Epithelial cell of esophagus (primary cell): ENCODE measurements at regions not wholly inside any gene's neighbourhood (a gene's known extent, or its start where the extent isn't known, plus 50 kb on each side); places are given as distances from the start of the nearest gene placed in this dataset.
"Not testable (repeated sequence)": the region's sequence is repeated elsewhere in the genome, so short reads cannot be mapped to it uniquely, and the experiment has no call there.

Experiments
- DNase-seq: peaks from one replicate; pipeline ENCODE4 v3.0.0; 2010; ENCODE audit warnings: low read depth
- H3K4me3 ChIP-seq: 2 replicates; pipeline ENCODE4 v1.5.1; 2011; ENCODE audit warnings: mild to moderate bottlenecking, low read length, control low read depth
- TF ChIP-seq, protein P1 (sequence below): IDR thresholded peaks from 2 replicates; pipeline ENCODE4 v1.5.1; 2011; ENCODE audit warnings: low read depth, mild to moderate bottlenecking, low read length, control low read depth, inconsistent platforms; ENCODE audit not compliant: insufficient read depth; ENCODE audit errors: missing control alignments

DNA sequence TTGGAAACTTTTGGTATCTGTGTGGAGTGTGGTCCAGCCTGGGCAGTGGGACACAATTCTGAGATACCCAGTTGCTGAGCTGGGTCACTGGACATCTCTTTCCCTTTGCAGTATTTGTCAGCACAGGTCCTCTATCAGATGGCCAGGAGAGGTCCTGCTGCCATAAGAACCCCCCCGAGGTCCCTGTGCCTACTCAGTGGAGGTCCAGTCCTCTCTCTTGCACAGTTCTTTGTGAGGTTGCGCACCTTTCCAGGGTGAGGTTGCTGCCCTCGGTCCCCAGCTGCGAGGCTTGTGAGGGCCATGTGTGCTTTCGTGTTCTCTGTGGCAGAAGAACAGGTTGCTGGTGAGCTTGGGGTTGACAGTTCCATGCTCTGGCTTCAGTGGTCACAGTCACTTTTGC is 320.6 kb downstream of the QKI start:
- DNase-seq, result no peak
- TF ChIP-seq, protein P1, sequence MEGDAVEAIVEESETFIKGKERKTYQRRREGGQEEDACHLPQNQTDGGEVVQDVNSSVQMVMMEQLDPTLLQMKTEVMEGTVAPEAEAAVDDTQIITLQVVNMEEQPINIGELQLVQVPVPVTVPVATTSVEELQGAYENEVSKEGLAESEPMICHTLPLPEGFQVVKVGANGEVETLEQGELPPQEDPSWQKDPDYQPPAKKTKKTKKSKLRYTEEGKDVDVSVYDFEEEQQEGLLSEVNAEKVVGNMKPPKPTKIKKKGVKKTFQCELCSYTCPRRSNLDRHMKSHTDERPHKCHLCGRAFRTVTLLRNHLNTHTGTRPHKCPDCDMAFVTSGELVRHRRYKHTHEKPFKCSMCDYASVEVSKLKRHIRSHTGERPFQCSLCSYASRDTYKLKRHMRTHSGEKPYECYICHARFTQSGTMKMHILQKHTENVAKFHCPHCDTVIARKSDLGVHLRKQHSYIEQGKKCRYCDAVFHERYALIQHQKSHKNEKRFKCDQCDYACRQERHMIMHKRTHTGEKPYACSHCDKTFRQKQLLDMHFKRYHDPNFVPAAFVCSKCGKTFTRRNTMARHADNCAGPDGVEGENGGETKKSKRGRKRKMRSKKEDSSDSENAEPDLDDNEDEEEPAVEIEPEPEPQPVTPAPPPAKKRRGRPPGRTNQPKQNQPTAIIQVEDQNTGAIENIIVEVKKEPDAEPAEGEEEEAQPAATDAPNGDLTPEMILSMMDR, result no peak
- H3K4me3 ChIP-seq, result no peak overlapping the region

DNA sequence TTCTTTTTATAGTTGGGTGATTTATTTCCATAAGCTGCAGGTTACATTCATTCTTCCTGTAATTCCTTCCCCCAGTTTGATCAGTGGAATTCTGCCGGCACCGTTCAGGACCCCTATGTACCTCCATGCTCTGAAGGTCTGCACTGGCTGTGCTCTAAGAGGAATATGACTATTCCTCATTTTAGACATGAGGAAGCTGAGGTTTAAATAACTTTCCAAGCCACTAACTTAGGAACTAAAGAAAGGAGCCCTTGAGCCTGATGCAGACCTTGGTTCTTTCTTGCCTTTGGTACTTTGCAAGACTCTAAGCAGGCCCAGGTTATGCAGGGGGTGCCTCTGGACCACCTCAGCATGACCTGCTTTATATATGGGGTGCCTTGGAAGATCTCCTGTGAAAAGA is 318.5 kb downstream of the QKI start:
- TF ChIP-seq, protein P1, result no peak
- H3K4me3 ChIP-seq, result no peak overlapping the region
- no peak for DNase-seq

DNA sequence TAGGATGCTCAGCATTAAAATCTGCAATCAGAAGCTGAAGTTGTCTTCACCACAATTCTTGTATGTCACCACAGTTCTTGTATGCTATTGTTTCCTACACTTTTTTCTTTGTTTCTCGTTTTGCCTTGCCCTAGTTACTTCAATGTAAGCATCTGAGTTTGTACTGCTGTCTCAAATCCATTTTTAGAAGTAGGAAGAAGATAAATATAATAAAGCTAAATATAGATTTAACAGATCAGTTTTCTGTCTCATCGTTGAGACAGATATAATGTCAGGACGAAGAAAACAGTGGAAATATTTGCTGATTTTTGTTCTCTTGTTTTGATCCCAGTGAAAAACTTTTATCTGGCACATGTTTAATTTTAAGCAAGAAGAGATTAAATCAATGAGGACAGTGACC is 318.0 kb downstream of the QKI start:
- TF ChIP-seq, protein P1, result no peak
- no peak for DNase-seq
- H3K4me3 ChIP-seq, result no peak overlapping the region

DNA sequence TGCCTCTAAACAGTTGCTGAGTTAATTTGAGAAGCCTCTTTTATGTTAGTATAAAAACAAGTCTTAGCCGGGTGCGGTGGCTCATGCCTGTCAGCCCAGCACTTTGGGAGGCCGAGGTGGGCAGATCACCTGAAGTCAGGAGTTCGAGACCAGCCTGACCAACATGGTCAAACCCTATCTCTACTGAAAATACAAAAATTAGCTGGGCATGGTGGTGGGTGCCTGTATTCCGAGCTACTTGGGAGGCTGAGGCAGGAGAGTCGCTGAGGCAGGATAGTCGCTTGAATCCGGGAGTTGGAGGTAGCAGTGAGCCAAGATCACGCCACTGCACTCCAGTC is 317.5 kb downstream of the QKI start:
- not testable (repeated sequence) for H3K4me3 ChIP-seq, DNase-seq

DNA sequence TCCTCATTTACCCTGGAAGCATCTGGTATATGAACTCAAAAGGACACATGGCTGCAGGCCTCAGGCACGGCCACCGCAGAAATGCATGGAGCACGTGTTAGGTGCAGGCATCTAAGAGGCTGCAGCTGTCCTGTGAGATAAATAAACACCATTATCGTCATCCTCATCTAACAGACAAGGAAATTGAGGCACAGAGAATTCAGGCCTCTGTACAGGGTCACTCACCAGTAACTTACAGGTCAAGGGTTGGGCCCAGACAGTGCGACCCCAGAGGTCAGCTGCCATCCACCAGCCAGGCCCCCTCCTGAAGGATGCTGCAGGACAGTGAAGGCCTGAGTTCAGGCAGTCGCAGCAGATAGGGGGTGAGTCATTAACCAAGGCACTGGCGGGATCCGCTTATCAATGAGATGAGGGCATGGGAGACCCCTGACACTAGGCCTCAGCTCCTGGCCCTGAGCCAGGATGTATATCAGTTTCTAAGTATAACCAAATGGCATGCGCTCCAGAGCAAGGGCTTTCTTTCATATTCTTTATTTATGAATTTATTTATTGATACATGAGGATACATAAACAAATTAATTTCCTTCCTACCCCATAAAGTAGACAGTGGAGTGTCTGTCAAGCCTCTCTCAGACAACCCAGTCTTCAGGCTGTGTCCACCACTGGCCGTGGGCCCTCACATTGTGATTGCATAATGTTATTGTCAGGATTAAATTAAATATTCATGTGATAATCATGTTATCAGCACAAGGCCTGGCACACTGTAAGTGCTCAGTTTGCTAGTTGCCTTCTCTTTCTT is 316.9 kb downstream of the QKI start:
- H3K4me3 ChIP-seq, result no peak overlapping the region
- DNase-seq, result no peak
- TF ChIP-seq, protein P1, result no peak

DNA sequence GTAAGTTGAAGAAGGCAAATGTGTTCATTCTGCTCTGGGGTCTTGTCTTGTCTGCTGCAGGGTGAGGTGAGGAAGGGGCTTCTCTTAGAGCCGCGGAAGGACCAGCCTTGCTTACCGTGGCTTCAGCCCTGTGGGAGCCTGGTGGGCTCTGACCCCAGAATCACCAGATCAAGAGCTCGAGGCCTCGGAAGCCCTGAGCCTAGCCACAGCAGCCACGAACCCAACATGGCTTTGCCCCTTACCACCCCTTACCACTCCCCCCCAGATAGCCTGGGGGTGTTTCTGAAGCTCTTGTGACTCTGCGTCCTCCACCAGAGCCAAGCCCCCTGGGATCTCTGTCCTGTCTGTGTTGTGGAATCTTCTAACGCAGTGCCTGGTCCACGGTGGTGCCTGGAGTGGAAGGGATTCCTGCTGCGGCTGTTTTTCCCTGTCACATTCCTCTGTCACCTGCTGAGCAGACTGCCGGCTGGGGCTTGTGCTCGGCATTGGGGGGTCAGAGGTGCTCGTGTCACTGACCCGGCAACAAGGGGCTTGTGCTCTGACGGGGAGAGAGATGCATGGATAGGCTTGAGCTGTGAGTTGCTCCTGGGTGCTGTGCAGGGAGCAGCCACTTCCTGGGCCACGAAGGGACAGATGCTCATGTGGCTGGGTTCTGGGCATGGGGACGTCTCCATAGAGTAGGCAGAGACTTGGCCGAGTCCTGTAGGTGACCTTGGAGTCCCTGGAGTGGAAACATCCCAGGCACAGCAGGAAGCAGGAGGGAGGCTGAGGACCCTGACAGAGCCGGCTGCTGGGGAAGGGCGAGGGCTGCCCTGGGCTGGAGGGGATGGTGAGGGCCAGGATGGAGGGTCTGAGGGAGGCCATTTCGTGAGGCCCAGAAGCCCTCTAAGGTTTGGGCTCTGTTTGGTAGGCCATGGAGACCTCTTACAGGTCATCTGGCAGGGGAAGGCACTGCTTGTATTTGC is 316.0 kb downstream of the QKI start:
- DNase-seq, result no peak
- TF ChIP-seq, protein P1, result no peak
- H3K4me3 ChIP-seq, result no peak overlapping the region

DNA sequence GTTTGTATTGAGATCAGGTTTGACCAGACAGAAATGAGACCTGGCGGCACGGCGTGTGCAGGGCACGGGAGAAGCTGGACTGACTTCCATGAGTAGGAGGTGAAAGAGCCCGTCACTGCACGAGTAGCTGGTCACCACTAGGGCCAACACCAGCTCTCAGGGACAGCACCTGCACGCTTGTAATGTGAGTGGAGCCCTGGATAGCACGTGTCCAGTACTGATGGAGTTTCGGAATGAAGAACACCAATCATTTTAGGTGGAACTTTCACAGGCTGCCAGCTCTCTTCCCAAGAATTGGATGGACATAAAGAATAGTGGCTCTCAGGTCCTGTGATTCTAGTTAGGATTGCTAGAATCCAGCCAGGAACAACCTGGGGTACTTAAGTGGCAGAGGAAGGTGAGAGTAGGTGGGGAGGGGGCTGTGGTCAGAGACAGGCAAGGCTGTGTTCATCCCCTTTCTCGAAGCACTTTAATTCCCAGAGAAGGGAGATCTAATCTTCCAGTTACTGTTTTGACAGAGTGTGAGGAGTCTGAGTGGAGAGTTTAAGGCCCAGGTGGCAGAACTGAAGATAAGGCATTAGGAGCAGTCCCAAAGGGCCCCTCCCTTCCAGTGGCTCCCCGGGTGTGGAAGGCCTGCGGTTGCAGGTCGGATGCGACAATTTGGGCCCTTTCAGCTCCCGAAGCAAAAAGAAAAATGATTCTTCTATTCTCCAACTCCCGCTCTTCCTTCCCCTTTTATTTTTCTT is 314.8 kb downstream of the QKI start:
- TF ChIP-seq, protein P1, result no peak
- no peak for DNase-seq

More for the DNA sequence above, 314.8 kb downstream of the QKI start:
- no peak overlapping the region for H3K4me3 ChIP-seq
